Endothelial cell of umbilical vein (primary cell): ENCODE measurements at regions not wholly inside any gene's neighbourhood (a gene's known extent, or its start where the extent isn't known, plus 50 kb on each side); places are given as distances from the start of the nearest gene placed in this dataset.

Experiments
- BruUV-seq: library from RNA; stranded (reverse); fragments of 400-500 nt; replicated peaks from 2 replicates; lab custom pipeline; 2021; lab: Mats Ljungman, UMichigan
- CTCF ChIA-PET: fragments of 300-600, 350-600 bp; sonication (Branson Sonifier 250); formaldehyde crosslinking; loops from one replicate; lab custom pipeline; 2021; ENCODE audit warnings: antibody characterized with exemption, inconsistent platforms; lab: Charles Lee
- POLR2A ChIA-PET: fragments of 300-600, 350-600 bp; sonication (Branson Sonifier 250); formaldehyde crosslinking; loops from one replicate; lab custom pipeline; 2021; ENCODE audit warnings: antibody characterized with exemption, inconsistent platforms; lab: Charles Lee
- DNase-seq: peaks from one replicate; pipeline ENCODE4 v3.0.0-alpha.2; 2011; ENCODE audit warnings: low read depth, low spot score
- FAIRE-seq: peaks from 2 replicates; lab custom pipeline; 2011; peaks lifted over from hg19 to GRCh38; lab: Jason Lieb, UNC
- H2AFZ ChIP-seq: 2 replicates; pipeline ENCODE4 v1.6.0; 2012; ENCODE audit warnings: low read depth, low read length, control low read depth, inconsistent platforms
- H3K27ac ChIP-seq: 2 replicates; pipeline ENCODE4 v1.5.1; 2011; ENCODE audit warnings: low read depth, mild to moderate bottlenecking, control low read depth, low read length, moderate library complexity; ENCODE audit not compliant: insufficient read depth
- H3K27me3 ChIP-seq, 2 experiments: 2 replicates each; pipeline versions ENCODE4 v1.6.0 to v1.6.1; 2011; ENCODE audit warnings: low read length in 2 of 2, mixed read lengths in 1 of 2; ENCODE audit not compliant: control insufficient read depth in 2 of 2, insufficient read depth in 2 of 2
- H3K36me3 ChIP-seq, 2 experiments: 2 replicates in 1 of 2; 3 replicates in 1 of 2; pipeline ENCODE4 v1.5.1; 2011; ENCODE audit warnings: low read length in 2 of 2, mild to moderate bottlenecking in 1 of 2, moderate library complexity in 1 of 2; ENCODE audit not compliant: control insufficient read depth in 2 of 2, insufficient read depth in 2 of 2; ENCODE audit errors: extremely low read depth in 1 of 2
- H3K4me1 ChIP-seq: 3 replicates; pipeline ENCODE4 v1.5.1; 2011; ENCODE audit warnings: mild to moderate bottlenecking, low read length; ENCODE audit not compliant: control insufficient read depth, insufficient read depth; ENCODE audit errors: extremely low read depth
- H3K4me2 ChIP-seq: 2 replicates; pipeline ENCODE4 v1.6.1; 2011; ENCODE audit warnings: low read length, control low read depth, mixed read lengths; ENCODE audit not compliant: insufficient read depth
- H3K4me3 ChIP-seq, 3 experiments: fragments of 200-600 bp in 1 of 3; sonication (generic), shearing (Covaris generic) in 1 of 3; replicated peaks in 1 of 3; 2 replicates each; pipeline ENCODE4 v1.5.1; 2011 to 2016; ENCODE audit warnings: control low read depth in 3 of 3, low read length in 3 of 3, mild to moderate bottlenecking in 2 of 3, inconsistent platforms in 1 of 3, low read depth in 1 of 3, moderate library complexity in 1 of 3; ENCODE audit not compliant: insufficient read depth in 1 of 3
- H3K79me2 ChIP-seq: 2 replicates; pipeline ENCODE4 v1.6.0; 2012; ENCODE audit warnings: low read length, inconsistent platforms; ENCODE audit not compliant: control insufficient read depth, insufficient read depth
- H3K9ac ChIP-seq: replicated peaks from 2 replicates; pipeline ENCODE3; 2011; ENCODE audit warnings: low read length, control low read depth; ENCODE audit not compliant: insufficient read depth; ENCODE audit errors: extremely low read depth
- H3K9me1 ChIP-seq: replicated peaks from 3 replicates; pipeline ENCODE4 v1.6.0; 2011; ENCODE audit warnings: mild to moderate bottlenecking, low read length; ENCODE audit not compliant: control insufficient read depth, insufficient read depth; ENCODE audit errors: extremely low read depth
- H3K9me3 ChIP-seq: replicated peaks from 2 replicates; pipeline ENCODE4 v1.5.1; 2012; ENCODE audit warnings: low read length, inconsistent platforms; ENCODE audit not compliant: control insufficient read depth, insufficient read depth
- H4K20me1 ChIP-seq: replicated peaks from 2 replicates; pipeline ENCODE3; 2011; ENCODE audit warnings: mild to moderate bottlenecking, low read length; ENCODE audit not compliant: control insufficient read depth, insufficient read depth; ENCODE audit errors: extremely low read depth
- EZH2 ChIP-seq: IDR thresholded peaks from 2 replicates; pipeline ENCODE4 v1.6.1; 2012; ENCODE audit warnings: borderline replicate concordance, low read depth, mild to moderate bottlenecking, moderate library complexity, low read length, inconsistent platforms; ENCODE audit not compliant: severe bottlenecking
- FOS ChIP-seq: IDR thresholded peaks from 2 replicates; pipeline ENCODE4 v1.6.1; 2011; ENCODE audit warnings: mild to moderate bottlenecking, low read length, moderate library complexity, borderline replicate concordance; ENCODE audit not compliant: insufficient read depth
- GATA2 ChIP-seq: IDR thresholded peaks from 2 replicates; pipeline ENCODE4 v1.7.0; 2011; ENCODE audit warnings: low read depth, mild to moderate bottlenecking, moderate library complexity, mixed read lengths, low read length; ENCODE audit not compliant: insufficient read length, insufficient read depth
- MAX ChIP-seq: IDR thresholded peaks from 2 replicates; pipeline ENCODE4 v1.6.1; 2011; ENCODE audit not compliant: insufficient read depth, insufficient read length
- MYC ChIP-seq: IDR thresholded peaks from one replicate; pipeline ENCODE4 v1.6.1; 2011; ENCODE audit warnings: mild to moderate bottlenecking, low read depth, low read length
- POLR2A ChIP-seq: IDR thresholded peaks from 2 replicates; pipeline ENCODE4 v1.6.1; 2012; ENCODE audit warnings: low read depth, mild to moderate bottlenecking, control low read depth, low read length
- POLR2AphosphoS5 ChIP-seq: IDR thresholded peaks from 2 replicates; pipeline ENCODE4 v1.6.1; 2012; ENCODE audit warnings: low read depth, mild to moderate bottlenecking, control low read depth, low read length, moderate library complexity; ENCODE audit not compliant: insufficient read depth
- dilution Hi-C: fragments of 300-500 bp; cut with MboI; formaldehyde crosslinking; loops from one replicate; pipeline ENCODE4 v1.15.0; 2019; ENCODE audit warnings: low sequenced_read_pairs; ENCODE audit not compliant: extremely low pct_ligation_motif_present
- intact Hi-C: fragments of 100-400 bp; cut with micrococcal nuclease; formaldehyde crosslinking; loops from one replicate; pipeline ENCODE4 v1.10.0; 2022
- TF ChIP-seq, protein P1 (sequence below), 2 donors: IDR thresholded peaks; 1 replicate in 1 of 2; 2 replicates in 1 of 2; pipeline ENCODE4 v1.5.1; 2011; ENCODE audit warnings: low read length in 2 of 2, mild to moderate bottlenecking in 2 of 2, moderate library complexity in 2 of 2, control low read depth in 1 of 2, inconsistent platforms in 1 of 2, low read depth in 1 of 2; ENCODE audit not compliant: insufficient read depth in 1 of 2; ENCODE audit errors: extremely low read depth in 1 of 2

DNA sequence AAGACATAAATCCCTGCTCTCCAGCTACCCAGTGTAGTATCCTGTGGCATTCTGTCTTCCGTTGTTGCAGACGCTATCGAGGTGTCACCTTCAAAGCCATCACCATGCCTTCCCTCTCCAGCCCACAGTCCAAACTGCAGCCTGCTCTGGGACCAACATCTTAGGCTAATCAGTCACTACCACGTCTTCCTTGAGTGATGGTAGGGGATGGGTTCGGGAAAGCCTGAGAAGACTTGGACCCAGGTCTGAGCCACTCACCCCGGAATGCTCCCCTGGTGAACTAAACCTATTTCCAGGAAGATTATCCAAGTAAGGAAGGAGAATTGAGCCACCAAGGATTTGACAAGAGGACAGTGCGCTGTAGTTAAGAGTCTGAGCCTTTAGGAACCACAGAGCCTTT is 52.9 kb upstream of the IRX1 start:
- Histone ChIP-seq H3K9me3 (no peaks in the 10 kb centered on the region), H2AFZ (no peak overlapping the region), H3K9ac (no peak overlapping the region), H3K4me3 (no peak overlapping the region), H3K36me3 (no peaks in the 10 kb centered on the region), H4K20me1 (no peaks in the 10 kb centered on the region), H3K27ac (no peak overlapping the region), H3K4me2 (no peak overlapping the region), H3K27me3 (no peaks in the 10 kb centered on the region), H3K79me2 (no peaks in the 10 kb centered on the region), H3K4me1 (no peaks in the 10 kb centered on the region), H3K9me1 (no peaks in the 10 kb centered on the region)
- CTCF ChIA-PET: no interaction called here
- TF ChIP-seq MYC: no peak
- no peak for TF ChIP-seq FOS
- no peak for TF ChIP-seq POLR2AphosphoS5
- no peak for TF ChIP-seq GATA2
- no peak for TF ChIP-seq EZH2
- TF ChIP-seq MAX: no peak
- TF ChIP-seq POLR2A: no peak
- TF ChIP-seq, protein P1, sequence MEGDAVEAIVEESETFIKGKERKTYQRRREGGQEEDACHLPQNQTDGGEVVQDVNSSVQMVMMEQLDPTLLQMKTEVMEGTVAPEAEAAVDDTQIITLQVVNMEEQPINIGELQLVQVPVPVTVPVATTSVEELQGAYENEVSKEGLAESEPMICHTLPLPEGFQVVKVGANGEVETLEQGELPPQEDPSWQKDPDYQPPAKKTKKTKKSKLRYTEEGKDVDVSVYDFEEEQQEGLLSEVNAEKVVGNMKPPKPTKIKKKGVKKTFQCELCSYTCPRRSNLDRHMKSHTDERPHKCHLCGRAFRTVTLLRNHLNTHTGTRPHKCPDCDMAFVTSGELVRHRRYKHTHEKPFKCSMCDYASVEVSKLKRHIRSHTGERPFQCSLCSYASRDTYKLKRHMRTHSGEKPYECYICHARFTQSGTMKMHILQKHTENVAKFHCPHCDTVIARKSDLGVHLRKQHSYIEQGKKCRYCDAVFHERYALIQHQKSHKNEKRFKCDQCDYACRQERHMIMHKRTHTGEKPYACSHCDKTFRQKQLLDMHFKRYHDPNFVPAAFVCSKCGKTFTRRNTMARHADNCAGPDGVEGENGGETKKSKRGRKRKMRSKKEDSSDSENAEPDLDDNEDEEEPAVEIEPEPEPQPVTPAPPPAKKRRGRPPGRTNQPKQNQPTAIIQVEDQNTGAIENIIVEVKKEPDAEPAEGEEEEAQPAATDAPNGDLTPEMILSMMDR (IDR thresholded peaks at IDR 0.05; ENCODE audit: extremely low read depth in 1 of 2, insufficient read depth in 1 of 2, low read depth in 1 of 2, low read length in 2 of 2): no peak
- dilution Hi-C loops: no loop called here
- POLR2A ChIA-PET: no interaction called here
- DNase-seq (no peak), FAIRE-seq (no peak)
- BruUV-seq: no TSS peak
- intact Hi-C loops: no loop called here
